HepG2 (cell line): ENCODE measurements at regions not wholly inside any gene's neighbourhood (a gene's known extent, or its start where the extent isn't known, plus 50 kb on each side); places are given as distances from the start of the nearest gene placed in this dataset.
A peak's percentile ranks its signal among the peaks of the same experiment; 100 is the strongest.

Experiments
- ATAC-seq: fragments of 200-7000 bp; cut with Tn5 transposase; 3 replicates; pipeline ENCODE4 v1.9.1; 2020; ENCODE audit warnings: mild to moderate bottlenecking, moderate library complexity
- BruUV-seq: library from RNA; stranded (reverse); fragments of 400-500 nt; replicated peaks from 2 replicates; lab custom pipeline; 2021; lab: Mats Ljungman, UMichigan
- CTCF ChIA-PET: fragments of 300-600 bp; formaldehyde crosslinking; extraction: SDS; loops from one replicate; lab custom pipeline; 2021; ENCODE audit warnings: low total read pairs, inconsistent platforms, low intra/inter-chr PET ratio; lab: Yijun Ruan, JAX
- POLR2A ChIA-PET: fragments of 350-600 bp; sonication (Branson Sonifier 250); formaldehyde crosslinking; loops from one replicate; lab custom pipeline; 2020; ENCODE audit warnings: antibody characterized with exemption, inconsistent platforms; lab: Yijun Ruan, JAX
- DNase-seq: peaks from one replicate; pipeline ENCODE4 v3.0.0-alpha.2; 2015; ENCODE audit warnings: low spot score
- FAIRE-seq: peaks from 3 replicates; lab custom pipeline; 2011; peaks lifted over from hg19 to GRCh38; lab: Jason Lieb, UNC
- H2AFZ ChIP-seq: one replicate; pipeline ENCODE4 v1.6.1; 2011; ENCODE audit warnings: low read length, inconsistent platforms
- H3K27ac ChIP-seq: fragments of 300-600 bp; 3 replicates; pipeline ENCODE4 v1.8.0; 2011; ENCODE audit warnings: mixed run types, mild to moderate bottlenecking, mixed read lengths, low read length, inconsistent platforms; ENCODE audit not compliant: insufficient read depth; ENCODE audit errors: extremely low read length
- H3K27me3 ChIP-seq, 2 experiments: fragments of 200-600 bp in 1 of 2; 2 replicates in 1 of 2; 3 replicates in 1 of 2; pipeline versions ENCODE4 v1.6.0 to v1.8.0; 2011; ENCODE audit warnings: low read length in 2 of 2, mild to moderate bottlenecking in 2 of 2, moderate library complexity in 2 of 2, inconsistent platforms in 1 of 2; ENCODE audit not compliant: insufficient read depth in 2 of 2, control insufficient read depth in 1 of 2
- H3K36me3 ChIP-seq, 2 experiments: fragments of 200-600 bp in 1 of 2; replicated peaks in 1 of 2; 2 replicates in 1 of 2; 3 replicates in 1 of 2; pipeline versions ENCODE4 v1.5.1 to v1.8.0; 2011; ENCODE audit warnings: low read length in 2 of 2, inconsistent platforms in 1 of 2; ENCODE audit not compliant: insufficient read depth in 2 of 2, control insufficient read depth in 1 of 2
- H3K4me1 ChIP-seq: 2 replicates; pipeline ENCODE4 v1.5.1; 2012; ENCODE audit warnings: low read length, inconsistent platforms; ENCODE audit not compliant: insufficient read depth
- H3K4me2 ChIP-seq: 2 replicates; pipeline ENCODE4 v1.6.0; 2011; ENCODE audit warnings: low read depth, low read length, inconsistent platforms
- H3K4me3 ChIP-seq, 3 experiments: fragments of 200-600 bp in 1 of 3; sonication (generic), shearing (Covaris generic) in 1 of 3; replicated peaks in 1 of 3; 2 replicates each; pipeline ENCODE4 v1.5.1; 2011 to 2016; ENCODE audit warnings: low read length in 3 of 3, inconsistent platforms in 2 of 3, low read depth in 2 of 3, mild to moderate bottlenecking in 2 of 3, control low read depth in 1 of 3, mixed read lengths in 1 of 3; ENCODE audit not compliant: insufficient read depth in 1 of 3
- H3K79me2 ChIP-seq: one replicate; pipeline ENCODE4 v1.6.1; 2011; ENCODE audit warnings: low read length, inconsistent platforms; ENCODE audit not compliant: insufficient read depth
- H3K9ac ChIP-seq: 2 replicates; pipeline ENCODE4 v1.6.0; 2011; ENCODE audit warnings: mild to moderate bottlenecking, low read depth, low read length, inconsistent platforms; ENCODE audit not compliant: insufficient read depth
- H3K9me3 ChIP-seq: 2 replicates; pipeline ENCODE4 v1.5.1; 2012; ENCODE audit warnings: mild to moderate bottlenecking, low read length
- H4K20me1 ChIP-seq: 2 replicates; pipeline ENCODE4 v1.6.0; 2011; ENCODE audit warnings: inconsistent platforms, mild to moderate bottlenecking, low read length, moderate library complexity; ENCODE audit not compliant: insufficient read depth
- MAFF ChIP-seq: IDR thresholded peaks from 2 replicates; pipeline ENCODE4 v1.6.1; 2011; ENCODE audit warnings: low read depth, low read length, improper control_type of control experiment
- MAFK ChIP-seq, 2 experiments: IDR thresholded peaks in 1 of 2; conservative IDR thresholded peaks in 1 of 2; 2 replicates each; pipeline ENCODE4 v1.6.1; 2011; ENCODE audit warnings: improper control_type of control experiment in 2 of 2, low read length in 2 of 2
- MBD4 ChIP-seq: IDR thresholded peaks from 2 replicates; pipeline ENCODE4 v1.6.1; 2012; ENCODE audit warnings: low read length, inconsistent platforms, borderline replicate concordance
- NFE2L2 ChIP-seq: fragments of 150-350 bp; IDR thresholded peaks from 2 replicates; pipeline ENCODE4 v1.6.1; 2014; ENCODE audit warnings: low read length
- RFXANK ChIP-seq: IDR thresholded peaks from 2 replicates; pipeline ENCODE4 v1.6.1; 2016
- SNRNP70 ChIP-seq: fragments of 200-400 bp; formaldehyde crosslinking; IDR thresholded peaks from 2 replicates; pipeline ENCODE4 v1.6.1; 2017; ENCODE audit warnings: mild to moderate bottlenecking, low read depth, low read length, moderate library complexity
- TRIM24 ChIP-seq: sonication (generic); formaldehyde crosslinking; IDR thresholded peaks from 2 replicates; pipeline ENCODE4 v1.8.0; 2022; ENCODE audit warnings: mild to moderate bottlenecking, missing genetic modification reagents
- ZNF263 ChIP-seq: sonication (generic); formaldehyde crosslinking; IDR thresholded peaks from 2 replicates; pipeline ENCODE4 v1.4.0; 2020; ENCODE audit warnings: missing genetic modification reagents
- ZNF781 ChIP-seq: sonication (generic); formaldehyde crosslinking; IDR thresholded peaks from 2 replicates; pipeline ENCODE4 v1.5.1; 2020; ENCODE audit warnings: borderline replicate concordance, mild to moderate bottlenecking, missing genetic modification reagents; ENCODE audit errors: not compliant biosample characterization
- WGBS: methylation state at CpG from one replicate; pipeline ENCODE4 v1.1.6; 2017; ENCODE audit warnings: low lambda C conversion rate; 5-methylcytosine and 5-hydroxymethylcytosine counted together
- in situ Hi-C: cut with HindIII; loops from 2 replicates; pipeline ENCODE4 v1.10.0; 2017; ENCODE audit warnings: low pct_unique_long_range_greater_than_20kb; ENCODE audit not compliant: extremely low pct_ligation_motif_present
- intact Hi-C: fragments of 100-400 bp; cut with micrococcal nuclease; formaldehyde crosslinking; loops from one replicate; pipeline ENCODE4 v1.10.0; 2022; ENCODE audit not compliant: unreplicated experiment
- TF ChIP-seq, protein P1 (sequence below): sonication (generic); formaldehyde crosslinking; IDR thresholded peaks from 2 replicates; pipeline ENCODE4 v1.4.0; 2020; ENCODE audit warnings: missing genetic modification reagents
- TF ChIP-seq, protein P2 (sequence below): sonication (generic); formaldehyde crosslinking; IDR thresholded peaks from 2 replicates; pipeline ENCODE4 v1.4.0; 2020; ENCODE audit warnings: missing genetic modification reagents

DNA sequence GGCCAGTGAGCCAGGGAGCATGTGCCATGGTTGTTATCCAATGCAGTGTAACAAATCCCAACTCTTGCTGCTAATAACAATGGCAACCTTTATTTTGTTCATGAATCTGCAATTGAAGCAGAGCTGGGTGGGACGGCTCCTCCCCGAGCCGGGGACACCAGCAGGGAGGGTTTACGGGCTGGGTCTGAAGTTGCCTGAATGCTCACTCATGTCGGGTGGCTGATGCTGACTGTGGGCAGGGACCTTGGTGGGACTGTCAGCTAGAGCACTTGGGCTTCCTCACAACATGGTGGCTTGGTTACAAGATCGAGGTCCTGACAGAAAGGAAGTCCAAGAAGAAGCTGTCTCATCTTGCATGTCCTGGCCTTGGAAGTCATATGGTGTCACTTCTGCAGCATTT, 264.5 kb downstream of the NDUFA10 start (continued):
- TF ChIP-seq, protein P1, sequence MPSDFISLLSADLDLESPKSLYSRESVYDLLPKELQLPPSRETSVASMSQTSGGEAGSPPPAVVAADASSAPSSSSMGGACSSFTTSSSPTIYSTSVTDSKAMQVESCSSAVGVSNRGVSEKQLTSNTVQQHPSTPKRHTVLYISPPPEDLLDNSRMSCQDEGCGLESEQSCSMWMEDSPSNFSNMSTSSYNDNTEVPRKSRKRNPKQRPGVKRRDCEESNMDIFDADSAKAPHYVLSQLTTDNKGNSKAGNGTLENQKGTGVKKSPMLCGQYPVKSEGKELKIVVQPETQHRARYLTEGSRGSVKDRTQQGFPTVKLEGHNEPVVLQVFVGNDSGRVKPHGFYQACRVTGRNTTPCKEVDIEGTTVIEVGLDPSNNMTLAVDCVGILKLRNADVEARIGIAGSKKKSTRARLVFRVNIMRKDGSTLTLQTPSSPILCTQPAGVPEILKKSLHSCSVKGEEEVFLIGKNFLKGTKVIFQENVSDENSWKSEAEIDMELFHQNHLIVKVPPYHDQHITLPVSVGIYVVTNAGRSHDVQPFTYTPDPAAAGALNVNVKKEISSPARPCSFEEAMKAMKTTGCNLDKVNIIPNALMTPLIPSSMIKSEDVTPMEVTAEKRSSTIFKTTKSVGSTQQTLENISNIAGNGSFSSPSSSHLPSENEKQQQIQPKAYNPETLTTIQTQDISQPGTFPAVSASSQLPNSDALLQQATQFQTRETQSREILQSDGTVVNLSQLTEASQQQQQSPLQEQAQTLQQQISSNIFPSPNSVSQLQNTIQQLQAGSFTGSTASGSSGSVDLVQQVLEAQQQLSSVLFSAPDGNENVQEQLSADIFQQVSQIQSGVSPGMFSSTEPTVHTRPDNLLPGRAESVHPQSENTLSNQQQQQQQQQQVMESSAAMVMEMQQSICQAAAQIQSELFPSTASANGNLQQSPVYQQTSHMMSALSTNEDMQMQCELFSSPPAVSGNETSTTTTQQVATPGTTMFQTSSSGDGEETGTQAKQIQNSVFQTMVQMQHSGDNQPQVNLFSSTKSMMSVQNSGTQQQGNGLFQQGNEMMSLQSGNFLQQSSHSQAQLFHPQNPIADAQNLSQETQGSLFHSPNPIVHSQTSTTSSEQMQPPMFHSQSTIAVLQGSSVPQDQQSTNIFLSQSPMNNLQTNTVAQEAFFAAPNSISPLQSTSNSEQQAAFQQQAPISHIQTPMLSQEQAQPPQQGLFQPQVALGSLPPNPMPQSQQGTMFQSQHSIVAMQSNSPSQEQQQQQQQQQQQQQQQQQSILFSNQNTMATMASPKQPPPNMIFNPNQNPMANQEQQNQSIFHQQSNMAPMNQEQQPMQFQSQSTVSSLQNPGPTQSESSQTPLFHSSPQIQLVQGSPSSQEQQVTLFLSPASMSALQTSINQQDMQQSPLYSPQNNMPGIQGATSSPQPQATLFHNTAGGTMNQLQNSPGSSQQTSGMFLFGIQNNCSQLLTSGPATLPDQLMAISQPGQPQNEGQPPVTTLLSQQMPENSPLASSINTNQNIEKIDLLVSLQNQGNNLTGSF (CRISPR knock-in tag) = no peak
- TF ChIP-seq ZNF781 (CRISPR knock-in tag) (no peak), SNRNP70 (no peak), TRIM24 (CRISPR knock-in tag) (no peak), ZNF263 (CRISPR knock-in tag) (no peak)

DNA sequence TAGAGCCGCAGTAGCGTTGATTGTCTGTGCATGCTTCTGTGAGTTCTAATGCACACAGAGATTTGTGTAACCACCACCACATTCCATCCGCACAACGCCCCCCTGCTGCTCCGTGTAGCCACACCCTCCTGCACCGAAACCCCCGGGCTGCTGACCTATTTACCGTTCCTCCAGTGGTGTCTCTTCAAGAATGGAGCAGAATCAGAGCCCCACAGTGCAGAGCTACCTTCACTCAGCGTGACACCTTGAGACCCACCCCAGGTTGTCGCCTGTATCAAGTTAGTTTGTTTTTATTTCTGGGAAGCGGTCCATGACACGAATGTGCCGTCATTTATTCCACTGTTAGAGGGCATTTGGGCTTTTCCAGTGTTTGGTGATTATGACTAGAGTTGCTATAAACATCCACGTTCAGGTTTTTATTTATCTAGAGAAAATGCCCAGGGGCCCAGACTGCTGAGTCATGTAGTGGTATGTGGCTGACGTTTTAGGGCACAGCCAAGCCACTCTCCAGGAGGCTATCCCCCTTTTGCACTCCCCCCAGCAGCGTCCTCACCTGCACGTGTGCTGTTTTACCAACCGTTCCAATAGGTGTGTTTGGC, 266.8 kb downstream of the NDUFA10 start:
- intact Hi-C loops (no loop called here), in situ Hi-C loops (no loop called here)
- Histone ChIP-seq H3K4me3 (no peak overlapping the region), H3K79me2 (no peaks in the 10 kb centered on the region), H2AFZ (no peak overlapping the region), H3K27ac (no peak overlapping the region), H3K4me1 (no peaks in the 10 kb centered on the region), H3K4me2 (no peak overlapping the region), H3K36me3 (no peaks in the 10 kb centered on the region), H3K9me3 (0 out of 2 replicates have a peak, but pooled peaks cover 6% of the 10 kb centered on the region), H4K20me1 (no peaks in the 10 kb centered on the region), H3K9ac (no peak overlapping the region), H3K27me3 (peaks cover 12 to 68% of the 10 kb centered on the region in 2 experiments; a peak in 4 of 5 replicates)
- CTCF ChIA-PET = no interaction called here
- POLR2A ChIA-PET = no interaction called here
- ATAC-seq (peak; percentile 29; the same call in 2 of the 3 replicates), DNase-seq (no peak), FAIRE-seq (no peak)
- 21% methylated on average over 18 of the region's 18 CpGs for WGBS
- peak in 1 of 2 experiments; percentile 34; a peak in 2 of 4 replicates for TF ChIP-seq MAFK (conservative IDR thresholded peaks at IDR 0.05 in 1 of 2, IDR thresholded peaks at IDR 0.05 in 1 of 2; ENCODE audit: low read length in 2 of 2)
- TF ChIP-seq RFXANK (CRISPR knock-in tag) = no peak
- peak; percentile 81 for TF ChIP-seq NFE2L2
- peak; percentile 40; the same call in 1 of the 2 replicates for TF ChIP-seq MAFF
- no peak for TF ChIP-seq MBD4
- TF ChIP-seq, protein P2, sequence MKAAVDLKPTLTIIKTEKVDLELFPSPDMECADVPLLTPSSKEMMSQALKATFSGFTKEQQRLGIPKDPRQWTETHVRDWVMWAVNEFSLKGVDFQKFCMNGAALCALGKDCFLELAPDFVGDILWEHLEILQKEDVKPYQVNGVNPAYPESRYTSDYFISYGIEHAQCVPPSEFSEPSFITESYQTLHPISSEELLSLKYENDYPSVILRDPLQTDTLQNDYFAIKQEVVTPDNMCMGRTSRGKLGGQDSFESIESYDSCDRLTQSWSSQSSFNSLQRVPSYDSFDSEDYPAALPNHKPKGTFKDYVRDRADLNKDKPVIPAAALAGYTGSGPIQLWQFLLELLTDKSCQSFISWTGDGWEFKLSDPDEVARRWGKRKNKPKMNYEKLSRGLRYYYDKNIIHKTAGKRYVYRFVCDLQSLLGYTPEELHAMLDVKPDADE (CRISPR knock-in tag) = no peak
- BruUV-seq = no TSS peak
